ENCODE measurements at regions not wholly inside any gene's neighbourhood (a gene's known extent, or its start where the extent isn't known, plus 50 kb on each side); places are given as distances from the start of the nearest gene placed in this dataset.

GRCh38 chr15:66832664-66833063 is 130.6 kb downstream of the SMAD6 start:
- no peak overlapping the region for H2AFZ ChIP-seq (ENCODE audit: low read length)
- no peak overlapping the region for H3K27ac ChIP-seq (ENCODE audit: insufficient read length, low read depth, low read length)
- Mint-ChIP-seq H3K9me3 (no peaks in the 10 kb centered on the region), H3K27me3 (ENCODE audit: low read depth) (peaks cover 6% of the 10 kb centered on the region), H3K4me1 (peaks cover 39 to 46% of the 10 kb centered on the region in 2 experiments), H3K36me3 (ENCODE audit: insufficient read depth in 1 of 3, low read depth in 3 of 3) (no peaks in the 10 kb centered on the region; a peak in 1 of 7 replicates), H3K4me3 (no peak overlapping the region), H3K27ac (no peak overlapping the region)
- H3K9me3 ChIP-seq (ENCODE audit: control insufficient read depth, low read depth, low read length): no peaks in the 10 kb centered on the region
- H3K4ac ChIP-seq (ENCODE audit: low read depth, low read length): no peak overlapping the region
- H3K23ac ChIP-seq (ENCODE audit: insufficient read length, low read depth, low read length): no peak overlapping the region
- no peaks in the 10 kb centered on the region for H3K23me2 ChIP-seq (ENCODE audit: insufficient read length, low read depth, low read length, poor library complexity, severe bottlenecking)
- no peak overlapping the region for H2BK120ac ChIP-seq (ENCODE audit: low read depth, low read length, poor library complexity, severe bottlenecking)
- no peaks in the 10 kb centered on the region for H4K20me1 ChIP-seq (ENCODE audit: control insufficient read depth, insufficient read depth, insufficient read length)
- H3K4me2 ChIP-seq (ENCODE audit: insufficient read depth, insufficient read length, low read length): no peak overlapping the region
- no peaks in the 10 kb centered on the region for H3K79me1 ChIP-seq (ENCODE audit: insufficient read depth, low read depth, low read length, poor library complexity, severe bottlenecking)
- no peak overlapping the region for H3K9ac ChIP-seq (ENCODE audit: extremely low read depth, insufficient read length, low read length)
- no peak overlapping the region for H3K18ac ChIP-seq (ENCODE audit: insufficient read length, low read depth, low read length)
- H4K91ac ChIP-seq (ENCODE audit: insufficient read length, low read depth, low read length): no peak overlapping the region
- H3K27me3 ChIP-seq (ENCODE audit: insufficient read depth, low read length): no peaks in the 10 kb centered on the region
- H3K4me1 ChIP-seq (ENCODE audit: insufficient read depth, low read length): peaks cover 1% of the 10 kb centered on the region; the same call in 1 of the 2 replicates
- no peak overlapping the region for H3K56ac ChIP-seq (ENCODE audit: insufficient read length, low read depth, low read length)
- H4K8ac ChIP-seq (replicated peaks; ENCODE audit: insufficient read length, low read depth, low read length): no peak overlapping the region
- DNase-seq: no peak
- no peaks in the 10 kb centered on the region for H3K79me2 ChIP-seq (ENCODE audit: insufficient read depth, low read length)
- H4K5ac ChIP-seq (ENCODE audit: insufficient read length, low read depth, low read length): no peak overlapping the region
- H2BK20ac ChIP-seq (ENCODE audit: low read depth, low read length, poor library complexity, severe bottlenecking): no peak overlapping the region
- H2BK15ac ChIP-seq (ENCODE audit: low read depth, low read length): no peak overlapping the region
- no CpG with 5 or more reads among the region's 4 CpGs for WGBS (ENCODE audit: extremely low coverage, insufficient read length, low lambda C conversion rate)
- no peak overlapping the region for H2BK12ac ChIP-seq (ENCODE audit: insufficient read length, low read depth, low read length)
- no peak overlapping the region for H3T11ph ChIP-seq (ENCODE audit: low read length)
- H3K14ac ChIP-seq (ENCODE audit: insufficient read depth, low read length): no peak overlapping the region
- no peak for TF ChIP-seq CTCF (conservative IDR thresholded peaks at IDR 0.05)
- no peak overlapping the region for H2BK5ac ChIP-seq (ENCODE audit: insufficient read length, low read length)
- no peak overlapping the region for H2AK5ac ChIP-seq (ENCODE audit: insufficient read length, low read length)

All from H9 (cell line).